ENCODE measurements at regions not wholly inside any gene's neighbourhood (a gene's known extent, or its start where the extent isn't known, plus 50 kb on each side); places are given as distances from the start of the nearest gene placed in this dataset.
A peak's percentile ranks its signal among the peaks of the same experiment; 100 is the strongest.
"Not testable (repeated sequence)": the region's sequence is repeated elsewhere in the genome, so short reads cannot be mapped to it uniquely, and the experiment has no call there.

DNA sequence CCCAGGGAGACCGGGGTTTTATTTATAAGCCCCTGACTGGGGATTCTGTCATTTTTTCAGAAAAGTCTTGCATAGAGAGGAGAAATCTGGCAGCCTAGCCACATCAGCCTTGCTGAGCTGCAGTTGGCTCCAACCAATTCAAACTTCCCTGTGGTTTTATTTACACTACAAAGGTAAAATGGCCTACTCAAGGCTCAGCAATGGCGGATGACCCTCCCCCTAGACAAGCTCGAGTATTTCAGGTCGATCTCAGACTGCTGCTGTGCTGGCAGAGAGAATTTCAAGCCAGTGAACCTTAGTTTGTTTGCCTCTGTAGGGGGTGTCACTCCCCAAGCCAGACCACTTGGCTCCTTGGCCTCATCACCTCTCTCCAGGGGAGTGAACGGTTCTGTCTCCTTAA lies 52.9 kb downstream of the CDY2A start:
- not testable (repeated sequence) for FAIRE-seq

DNA sequence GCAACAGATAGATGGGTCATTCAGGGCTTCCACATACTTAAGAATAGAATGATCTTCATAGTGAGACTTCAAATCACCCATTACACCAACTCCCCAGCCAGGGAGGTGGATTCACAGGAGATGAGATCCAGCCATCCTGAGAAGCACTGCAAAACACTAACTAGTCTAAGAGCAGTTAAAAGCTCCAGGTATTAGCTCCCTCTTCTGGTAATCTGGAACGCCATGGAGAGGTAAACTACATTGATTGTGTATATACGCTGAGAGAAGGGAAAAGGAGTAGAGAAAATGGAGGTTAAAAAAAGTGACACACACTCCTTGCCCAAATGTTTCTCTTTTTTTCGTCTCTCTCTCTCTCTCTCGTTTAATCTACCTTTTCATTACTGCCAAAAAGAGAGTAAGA lies 60.3 kb downstream of the CDY2A start:
- FAIRE-seq: peak; percentile 93

DNA sequence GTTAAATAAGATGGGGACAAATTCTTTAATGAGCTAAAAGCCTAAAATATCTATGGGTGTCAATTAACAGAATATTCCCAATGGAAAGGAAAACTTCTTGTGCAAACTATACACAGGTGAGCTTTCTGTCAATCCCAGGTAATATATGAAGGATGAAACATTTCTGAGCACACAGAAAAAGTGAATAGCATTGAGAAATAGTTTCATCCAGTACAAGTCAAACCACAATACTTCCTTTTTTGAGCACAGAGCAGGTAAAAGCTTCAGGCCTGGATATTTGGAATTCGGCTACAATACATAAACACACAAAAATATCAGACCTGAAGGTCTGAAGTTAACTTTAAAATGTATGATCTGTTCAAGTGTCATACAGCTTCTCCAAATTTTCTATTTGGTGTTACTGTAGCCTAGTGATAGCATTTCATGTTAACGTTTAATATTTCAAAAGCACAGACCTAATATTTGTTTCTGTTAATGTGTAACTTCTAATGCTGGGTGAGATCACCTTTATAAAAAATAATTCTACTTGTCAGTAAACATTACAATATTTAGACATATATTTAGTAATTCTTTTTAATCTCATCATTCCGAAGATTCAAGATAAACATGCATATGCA lies 60.9 kb downstream of the CDY2A start:
- peak; percentile 99 for FAIRE-seq

DNA sequence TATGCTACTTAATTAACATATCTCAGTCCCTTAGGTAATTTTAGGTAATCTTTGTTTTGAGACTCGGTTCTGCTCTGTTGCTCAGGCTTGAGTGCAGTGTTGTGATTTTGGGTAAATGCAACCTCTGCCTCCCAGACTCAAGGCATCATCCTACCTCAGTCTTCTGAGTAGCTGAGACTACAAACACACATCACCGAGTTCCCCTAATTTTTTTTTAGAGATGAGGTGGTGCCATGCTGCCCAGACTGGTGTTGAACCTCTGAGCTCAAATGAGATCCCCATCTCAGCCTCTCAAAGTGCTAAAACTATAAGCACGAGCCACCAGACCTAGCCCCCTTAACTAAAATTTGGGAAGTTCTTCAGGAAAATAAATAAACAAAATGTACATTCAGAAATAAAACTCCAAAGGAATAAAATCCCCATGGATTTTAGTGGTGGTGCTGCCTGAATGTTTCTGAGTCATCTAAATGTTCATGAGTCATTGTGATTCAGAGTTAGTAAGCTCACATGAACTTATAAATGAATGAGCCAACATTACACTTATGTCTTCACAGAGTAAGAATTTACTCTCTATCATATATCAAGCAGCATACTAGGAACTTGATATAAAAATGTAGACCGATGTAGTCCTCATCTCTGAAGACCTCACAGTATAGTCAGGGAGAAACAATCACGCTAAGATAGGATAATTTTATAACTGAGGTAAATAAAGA lies 62.5 kb downstream of the CDY2A start:
- FAIRE-seq: peak; percentile 99

DNA sequence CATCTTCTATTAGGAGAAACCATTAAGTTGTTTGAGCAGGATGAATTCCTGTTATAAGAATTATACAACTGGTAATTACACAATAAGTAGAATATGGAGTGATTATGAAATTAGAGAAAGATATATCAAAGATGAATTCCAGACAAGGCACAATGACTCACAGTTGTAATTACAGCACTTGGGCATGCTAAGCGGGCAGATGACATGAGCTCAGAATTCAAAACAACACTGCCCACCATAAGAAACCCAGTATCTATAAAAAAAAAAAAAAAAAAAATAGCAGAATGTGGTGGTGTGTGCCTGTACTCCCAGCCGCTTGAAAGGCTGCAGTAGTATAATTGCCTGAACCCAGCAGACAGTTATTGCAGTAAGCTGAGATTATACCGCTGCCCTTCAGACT lies 67.4 kb downstream of the CDY2A start:
- peak; percentile 74 for FAIRE-seq

DNA sequence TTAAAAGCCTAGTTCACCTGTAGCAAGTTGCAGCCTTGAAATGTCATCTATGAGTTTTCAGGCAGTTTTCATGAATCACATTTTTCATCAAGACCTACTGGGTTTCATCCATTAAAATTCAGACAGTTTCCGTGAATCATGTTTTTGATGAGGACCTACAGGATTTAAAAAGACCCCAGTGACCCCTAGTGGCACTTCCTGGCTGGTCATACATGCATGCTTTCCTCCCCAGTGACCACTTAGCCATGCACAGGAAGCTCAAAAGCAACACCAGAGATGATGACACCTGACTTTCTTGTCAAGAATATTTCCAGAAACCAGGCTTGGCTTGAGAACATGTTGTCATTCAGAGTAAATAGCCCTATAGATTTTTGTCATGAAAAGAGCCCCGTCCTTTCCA lies 80.1 kb downstream of the CDY2A start:
- not testable (repeated sequence) for FAIRE-seq

DNA sequence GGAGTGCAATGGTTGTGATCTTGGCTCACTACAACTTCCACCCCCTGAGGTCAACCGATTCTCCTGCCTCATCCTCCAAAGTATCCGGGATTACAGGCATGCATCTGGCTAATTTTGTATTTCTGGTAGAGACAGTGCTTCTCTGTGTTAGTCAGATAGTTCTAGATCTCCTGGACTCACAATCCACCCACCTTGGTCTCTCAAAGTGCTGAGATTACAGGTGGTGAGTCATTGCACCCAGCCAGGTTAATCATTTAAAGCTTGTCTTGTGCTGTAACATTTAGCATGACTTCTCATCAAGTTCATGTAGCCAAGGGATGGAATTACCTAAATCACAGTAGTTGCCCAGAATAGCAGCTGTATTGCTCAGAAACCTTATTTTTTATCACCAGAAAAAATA lies 92.8 kb downstream of the CDY2A start:
- not testable (repeated sequence) for FAIRE-seq

DNA sequence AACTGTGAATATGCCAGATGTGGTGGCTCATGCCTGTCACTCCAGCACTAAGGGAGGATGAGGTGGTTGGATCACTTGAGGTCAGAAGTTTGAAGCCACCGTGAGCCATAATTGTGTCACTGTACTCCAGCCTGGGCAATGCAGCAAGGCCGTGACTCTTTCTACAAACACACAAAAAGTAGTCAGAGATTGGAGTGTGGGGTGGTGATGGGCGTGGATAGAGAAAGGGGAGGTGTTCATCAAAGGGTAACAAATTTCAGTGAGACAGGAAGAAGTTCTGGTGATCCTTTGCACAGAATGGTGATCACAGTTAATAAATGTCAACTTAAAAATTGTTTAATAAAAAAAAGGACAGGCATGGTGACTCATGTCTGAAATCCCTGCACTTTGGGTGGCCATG lies 112.1 kb downstream of the CDY2A start:
- FAIRE-seq: not testable (repeated sequence)

DNA sequence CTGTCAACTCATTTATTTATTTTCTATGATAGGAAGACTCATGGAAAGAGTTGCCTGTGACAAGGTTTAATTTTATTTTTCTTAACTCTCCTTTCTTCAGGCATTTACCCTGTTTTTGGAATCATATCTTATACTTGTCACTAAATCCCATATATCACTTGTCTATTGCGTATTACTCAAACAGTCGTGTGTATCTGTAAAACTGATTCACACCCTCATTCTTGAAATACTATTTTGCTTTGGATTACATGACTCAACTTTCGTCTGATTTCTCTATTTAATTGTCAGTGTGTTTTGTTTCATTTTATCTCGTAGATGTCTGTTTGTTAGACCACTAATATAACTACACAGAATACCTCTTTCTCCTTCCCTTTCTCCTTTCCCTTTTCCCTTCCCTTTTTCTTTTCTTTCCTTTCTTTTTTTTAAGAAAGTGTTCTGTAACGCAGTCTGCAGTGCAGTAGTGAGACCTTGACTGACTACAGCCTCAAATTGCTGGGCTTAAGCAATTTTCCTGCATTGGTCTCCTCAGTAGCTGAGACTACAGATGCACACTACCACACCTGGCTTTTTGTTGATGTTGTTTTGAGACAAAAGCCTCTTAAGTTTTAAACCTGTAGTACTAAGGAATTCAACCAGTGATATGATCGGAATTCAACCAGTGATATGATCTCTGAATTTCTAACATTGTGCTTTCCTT lies 113.9 kb downstream of the CDY2A start:
- not testable (repeated sequence) for FAIRE-seq

DNA sequence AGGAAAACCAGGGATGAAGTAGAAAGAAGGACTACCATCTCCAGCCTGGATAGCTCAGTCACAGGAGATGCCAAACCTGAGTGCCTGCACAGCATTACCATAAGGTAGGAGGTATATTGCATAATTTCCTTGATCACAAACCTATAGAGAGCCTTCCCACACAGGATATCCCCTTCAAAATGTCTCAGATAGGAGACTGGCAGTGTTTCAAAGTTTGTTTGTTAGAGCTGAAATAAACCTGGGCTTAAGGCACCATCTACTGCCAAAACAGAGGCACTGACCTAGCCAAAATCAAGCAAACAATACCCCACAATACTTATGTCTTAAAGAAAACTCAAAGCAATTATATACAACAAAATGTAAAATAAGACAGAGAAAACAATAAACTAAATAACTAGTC lies 120.8 kb downstream of the CDY2A start:
- not testable (repeated sequence) for FAIRE-seq

DNA sequence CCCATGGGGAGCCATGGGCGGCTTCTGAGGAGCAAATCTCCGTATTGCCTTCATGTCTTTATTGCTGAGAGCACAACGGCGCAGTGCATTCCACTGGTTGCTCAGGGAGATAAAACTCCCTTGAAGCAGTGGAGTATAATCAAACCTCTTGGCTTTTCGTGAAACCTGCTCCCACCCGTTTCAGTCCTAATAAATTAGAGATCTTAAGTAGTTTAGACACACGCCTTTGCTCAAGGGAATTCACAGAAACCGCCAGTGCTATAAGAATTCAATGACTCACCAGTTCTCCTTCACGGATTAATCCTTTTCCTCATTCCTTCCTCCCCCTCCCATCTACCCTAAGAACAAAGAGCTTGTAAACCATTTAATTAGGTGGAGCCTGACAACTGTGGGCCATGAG lies 127.0 kb downstream of the CDY2A start:
- FAIRE-seq: not testable (repeated sequence)

DNA sequence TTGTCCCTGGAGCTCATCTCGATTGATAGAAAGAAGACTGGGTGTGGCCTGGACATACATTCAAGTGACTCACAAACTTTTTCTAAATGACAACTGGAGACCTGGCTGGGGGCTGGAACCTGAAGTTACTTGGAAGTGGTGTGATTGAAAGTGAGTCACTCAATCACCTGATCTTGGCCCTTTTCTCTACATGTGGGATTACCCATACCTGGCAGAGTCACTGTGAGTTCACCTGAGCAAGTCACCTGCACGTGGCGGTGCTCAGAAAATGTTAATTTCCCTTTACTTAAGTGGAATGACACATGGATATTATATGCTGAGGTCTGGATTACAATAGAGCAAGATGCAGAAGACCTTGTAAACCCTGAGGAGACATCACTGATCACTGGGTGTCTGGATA lies 140.2 kb downstream of the CDY2A start:
- FAIRE-seq: not testable (repeated sequence)

DNA sequence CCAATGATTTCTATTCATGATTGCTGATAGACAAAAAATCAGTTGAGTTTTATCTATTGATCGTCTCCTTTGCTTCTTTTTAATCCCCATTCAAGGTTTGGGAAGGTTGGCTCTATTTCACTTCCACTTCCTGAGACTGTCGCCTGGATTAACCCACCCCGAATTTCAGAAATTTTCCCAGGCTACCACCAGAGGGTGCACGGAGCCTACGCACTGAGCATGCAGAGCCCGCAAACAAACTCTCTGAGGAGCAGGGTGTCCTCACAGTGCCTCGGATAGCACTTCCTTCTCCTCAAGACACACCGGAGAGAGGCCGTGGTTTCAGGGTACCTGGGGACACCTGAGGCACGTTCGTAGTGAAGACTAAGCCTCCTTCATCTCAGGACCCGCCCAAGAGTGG lies 150.5 kb downstream of the CDY2A start:
- FAIRE-seq: not testable (repeated sequence)

DNA sequence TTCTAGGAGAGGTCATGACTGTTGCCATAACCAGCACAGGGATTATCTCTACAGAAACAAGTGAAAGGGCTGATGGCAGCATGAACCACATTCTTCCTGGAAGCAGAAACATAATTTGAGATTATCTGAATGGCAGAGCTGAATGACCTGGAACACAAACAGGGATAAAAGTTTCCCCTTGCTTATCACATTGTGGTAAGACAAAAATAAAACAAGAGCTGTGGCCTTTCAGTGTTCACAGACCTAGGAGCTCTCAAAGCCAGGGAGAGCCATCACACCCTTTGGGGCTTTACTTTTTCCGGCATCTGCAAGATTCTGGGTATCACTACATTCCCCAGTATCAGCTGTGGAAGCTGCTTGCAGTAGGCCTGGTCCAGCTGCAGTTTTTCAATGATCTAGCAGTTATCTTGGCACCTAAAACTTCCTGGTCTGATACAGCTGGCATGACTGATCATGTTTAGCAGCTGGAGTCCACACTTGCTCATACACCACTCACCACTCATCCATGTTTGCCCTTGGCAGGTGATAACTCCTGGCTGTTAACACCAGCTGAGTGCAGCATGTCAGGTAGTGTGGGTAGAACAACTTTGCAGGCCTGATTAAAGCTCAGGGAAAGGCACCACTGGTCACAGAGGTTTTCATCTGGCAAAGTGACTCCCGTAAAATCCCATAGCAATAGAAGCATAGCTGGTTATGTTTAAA lies 163.5 kb downstream of the CDY2A start:
- not testable (repeated sequence) for FAIRE-seq

DNA sequence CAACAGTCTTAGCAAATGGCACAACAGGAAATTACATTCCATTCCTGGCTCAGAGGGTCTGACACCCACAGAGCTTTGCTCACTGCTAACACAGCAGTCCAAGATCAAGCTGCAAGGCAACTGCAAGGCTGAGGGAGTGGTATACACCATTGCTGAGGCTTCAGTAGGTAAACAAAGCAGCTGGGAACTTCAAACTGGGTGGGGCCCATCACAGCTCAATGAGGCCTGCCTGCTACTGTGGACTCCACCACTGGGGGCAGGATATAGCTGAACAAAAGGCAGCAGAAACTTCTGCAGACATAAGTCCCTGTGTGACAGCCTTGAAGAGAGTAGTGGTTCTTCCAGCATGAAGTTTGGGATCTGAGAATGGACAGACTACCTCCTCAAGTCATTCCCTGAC lies 212.0 kb downstream of the CDY2A start:
- FAIRE-seq: not testable (repeated sequence)

DNA sequence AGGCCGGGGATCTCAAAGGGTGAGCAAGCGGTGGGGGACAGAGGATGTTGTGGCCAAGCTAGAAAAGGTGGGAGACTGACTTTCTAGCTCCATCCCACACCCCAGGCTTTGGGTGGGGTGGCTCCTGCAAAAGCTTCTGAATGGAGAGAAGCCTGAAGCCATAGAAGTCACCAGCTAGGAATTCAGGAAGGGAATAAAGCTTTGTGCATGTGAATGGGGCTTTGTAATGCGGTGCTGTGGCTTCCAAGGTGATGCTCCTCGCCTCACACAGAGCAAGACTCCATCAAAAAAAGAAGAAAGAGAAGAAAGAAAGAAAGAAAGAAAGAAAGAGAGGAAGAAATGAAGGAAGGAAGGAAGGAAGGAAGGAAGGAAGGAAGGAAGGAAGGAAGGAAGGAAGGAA lies 237.0 kb downstream of the CDY2A start:
- not testable (repeated sequence) for FAIRE-seq

DNA sequence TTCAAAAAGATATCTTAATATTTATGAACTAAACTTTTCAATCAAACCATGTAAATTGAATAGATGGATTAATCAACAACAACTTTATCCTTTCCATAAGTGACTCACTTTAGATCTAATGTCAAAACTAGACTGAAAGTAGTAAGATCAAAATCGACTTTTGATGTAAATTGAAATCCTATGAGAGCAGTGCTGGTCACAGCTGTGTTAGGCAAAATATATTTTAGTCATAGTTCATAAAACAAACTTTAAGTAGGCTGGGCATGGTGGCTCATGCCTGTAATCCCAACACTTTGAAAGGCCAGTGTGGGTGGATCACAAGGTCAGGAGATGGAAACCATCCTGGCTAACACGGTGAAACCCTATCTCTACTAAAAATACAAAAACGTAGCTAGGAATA lies 245.5 kb downstream of the CDY2A start:
- FAIRE-seq: not testable (repeated sequence)

DNA sequence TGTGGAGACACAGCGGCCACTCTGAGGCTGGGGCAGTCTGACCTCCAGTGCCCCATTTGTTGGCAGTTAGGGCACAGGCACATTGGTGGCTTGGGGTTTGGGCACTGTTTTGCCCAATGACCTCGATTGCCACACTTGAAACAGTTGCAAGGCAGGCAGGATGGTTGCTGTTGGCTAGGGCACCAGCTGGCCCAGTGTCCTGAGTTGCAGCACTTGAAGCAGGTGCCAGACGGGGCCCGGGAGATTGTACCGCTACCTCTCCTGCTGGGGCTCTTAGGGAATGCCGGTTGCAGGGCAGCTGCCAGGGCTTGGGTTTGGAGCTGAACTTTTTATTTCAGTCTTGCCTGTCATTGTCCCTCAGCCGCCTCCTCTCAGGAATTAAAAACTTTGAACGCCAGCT lies 252.2 kb upstream of the HSFY1 start:
- FAIRE-seq: not testable (repeated sequence)

DNA sequence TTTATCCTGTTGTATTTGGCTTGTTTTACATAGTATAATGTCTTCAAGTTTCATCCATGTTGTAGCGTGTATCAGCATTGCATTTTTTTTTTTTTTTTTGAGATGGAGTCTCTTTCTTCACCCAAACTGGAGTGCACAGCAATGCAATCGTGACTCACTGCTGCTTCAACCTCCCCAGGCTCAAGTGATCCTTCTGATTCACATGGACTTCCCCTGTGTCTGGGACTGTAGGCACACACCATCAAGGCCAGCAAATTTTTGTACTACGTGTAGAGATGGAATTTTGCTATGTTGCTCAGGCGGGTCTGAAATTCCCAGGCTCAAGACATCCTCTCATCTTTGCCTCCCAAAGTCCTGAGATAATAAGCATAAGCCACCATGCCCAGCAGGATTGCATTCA lies 248.1 kb upstream of the HSFY1 start:
- not testable (repeated sequence) for FAIRE-seq

DNA sequence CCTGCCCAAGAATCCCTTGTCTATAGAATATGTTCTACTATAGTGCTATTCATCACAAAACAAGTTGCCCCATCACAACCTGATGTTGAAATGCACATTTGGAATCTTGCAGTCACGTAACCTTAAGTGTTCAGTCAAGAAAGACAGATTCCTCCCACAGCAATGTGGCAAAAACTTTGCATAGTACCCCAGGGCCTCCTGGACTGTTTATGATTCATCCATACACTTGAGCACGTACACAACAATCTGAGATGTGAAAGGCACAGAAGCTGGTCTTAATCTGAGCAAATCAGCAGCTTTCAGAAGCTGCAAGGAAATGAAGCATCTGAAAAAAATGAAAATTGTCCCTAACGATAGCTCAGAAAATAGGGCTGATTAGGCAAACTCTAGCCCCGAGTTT lies 240.2 kb upstream of the HSFY1 start:
- not testable (repeated sequence) for FAIRE-seq

DNA sequence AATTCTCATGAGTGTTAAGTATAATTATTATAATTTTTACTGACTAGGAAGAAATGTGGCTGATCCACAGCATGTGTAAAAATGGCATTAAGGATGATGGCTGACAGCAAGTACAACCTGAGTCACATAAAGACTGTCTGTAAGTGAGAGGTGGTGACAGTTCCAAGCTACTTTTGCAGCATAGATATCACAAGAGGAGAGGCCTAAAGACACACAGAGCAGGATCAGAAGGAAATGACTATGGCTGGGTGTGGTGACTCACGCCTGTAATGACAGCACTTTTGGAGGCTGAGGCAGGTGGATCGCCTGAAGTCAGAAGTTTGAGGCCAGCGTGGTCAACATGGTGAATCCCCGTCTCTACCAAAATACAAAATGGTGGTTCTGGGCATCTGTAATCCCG lies 234.7 kb upstream of the HSFY1 start:
- not testable (repeated sequence) for FAIRE-seq

DNA sequence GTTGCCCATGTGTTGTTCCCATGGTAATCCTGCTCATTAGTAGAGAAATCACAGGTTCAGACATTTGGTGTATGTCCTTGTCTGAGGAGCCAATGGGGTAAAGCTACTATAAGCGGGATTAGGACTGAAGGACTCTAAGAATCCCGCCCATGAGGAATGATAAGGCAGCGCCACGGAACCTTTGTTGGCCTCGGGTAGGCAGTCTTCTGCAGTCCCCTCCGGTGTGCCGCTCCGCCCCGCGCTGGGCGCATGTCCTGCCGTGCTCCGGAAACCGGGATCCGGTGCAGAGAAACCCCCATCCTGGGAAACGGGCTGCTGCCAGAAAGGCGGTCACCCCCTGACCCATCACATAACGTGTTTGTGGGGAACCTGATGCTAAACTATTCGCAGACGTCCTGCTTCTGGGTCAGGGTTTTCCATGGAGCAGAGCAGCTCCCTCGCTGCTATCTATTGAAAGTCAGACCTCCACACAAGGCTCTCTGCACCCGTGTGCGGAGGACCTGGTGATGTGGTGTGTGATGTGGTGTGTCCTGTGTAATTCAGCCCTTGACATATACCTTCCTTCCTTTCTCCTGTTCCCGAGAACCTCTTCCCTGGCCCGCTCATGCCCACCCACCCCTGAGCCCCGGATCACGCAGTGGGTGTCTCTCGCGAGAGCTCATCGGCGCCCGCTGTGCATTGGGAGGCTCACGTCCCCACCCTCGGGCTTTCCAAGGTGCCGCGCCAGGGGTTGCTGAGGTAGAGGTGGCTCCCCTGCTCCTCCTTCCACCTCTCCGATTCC lies 220.8 kb upstream of the HSFY1 start:
- not testable (repeated sequence) for FAIRE-seq

All from islet of Langerhans (tissue), 1 donor.